HPDE6-E6E7 (cell line): ENCODE measurements at regions not wholly inside any gene's neighbourhood (a gene's known extent, or its start where the extent isn't known, plus 50 kb on each side); places are given as distances from the start of the nearest gene placed in this dataset.
"Not testable (repeated sequence)": the region's sequence is repeated elsewhere in the genome, so short reads cannot be mapped to it uniquely, and the experiment has no call there.

Experiments used
- DNase-seq: peaks from one replicate; pipeline ENCODE4 v3.0.0; 2011; ENCODE audit warnings: missing footprints; ENCODE audit errors: extremely low spot score

- DNase-seq = no peak
These were observed 88.2 kb upstream of the CLINT1 start for GRCh38 chr5:157947156-157947555.

DNA sequence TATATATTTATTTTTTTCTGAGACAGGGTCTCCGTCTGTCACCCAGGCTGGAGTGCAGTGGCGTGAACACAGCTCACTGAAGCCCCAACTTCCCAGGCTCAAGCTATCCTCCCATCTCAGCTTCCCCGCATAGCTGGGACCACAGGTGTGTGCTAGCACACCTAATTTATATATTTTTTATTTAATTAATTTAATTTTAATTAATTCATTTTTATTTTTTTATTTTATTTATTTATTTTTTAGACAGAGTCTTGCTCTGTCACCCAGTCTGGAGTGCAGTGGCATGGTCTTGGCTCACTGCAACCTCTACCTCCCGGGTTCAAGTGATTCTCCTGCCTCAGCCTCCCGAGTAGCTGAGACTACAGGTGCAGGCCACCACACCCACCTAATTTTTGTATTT, 86.9 kb upstream of the CLINT1 start:
- DNase-seq = not testable (repeated sequence)

- no peak for DNase-seq
These were observed 86.0 kb upstream of the CLINT1 start for GRCh38 chr5:157944938-157945337.

DNA sequence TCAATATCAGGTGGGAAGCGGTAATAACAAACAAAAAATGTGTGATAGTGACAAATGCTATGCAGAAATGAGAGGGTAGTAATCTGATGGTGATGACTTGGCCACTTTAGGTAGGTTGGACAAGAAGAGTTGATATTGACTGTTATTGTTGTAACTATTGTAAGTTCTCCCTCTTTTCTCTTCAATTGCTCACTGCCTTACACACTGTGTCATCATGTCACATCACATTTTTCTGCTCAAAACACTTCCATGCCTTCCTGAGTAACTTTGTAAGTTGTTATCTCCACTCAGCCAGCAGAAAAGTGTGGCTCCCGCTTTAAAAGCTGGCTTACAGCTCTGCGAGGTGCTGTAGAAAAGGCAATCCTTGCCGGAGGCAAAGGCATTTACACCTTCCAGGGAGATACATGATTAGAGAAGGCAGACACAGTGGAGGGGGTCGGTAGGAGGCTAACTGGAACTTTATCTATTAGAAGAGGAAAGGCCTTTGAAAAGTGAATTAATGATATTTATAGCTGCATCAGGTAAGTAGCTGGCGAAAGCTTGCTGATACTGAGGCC, 85.2 kb upstream of the CLINT1 start:
- DNase-seq = no peak

DNA sequence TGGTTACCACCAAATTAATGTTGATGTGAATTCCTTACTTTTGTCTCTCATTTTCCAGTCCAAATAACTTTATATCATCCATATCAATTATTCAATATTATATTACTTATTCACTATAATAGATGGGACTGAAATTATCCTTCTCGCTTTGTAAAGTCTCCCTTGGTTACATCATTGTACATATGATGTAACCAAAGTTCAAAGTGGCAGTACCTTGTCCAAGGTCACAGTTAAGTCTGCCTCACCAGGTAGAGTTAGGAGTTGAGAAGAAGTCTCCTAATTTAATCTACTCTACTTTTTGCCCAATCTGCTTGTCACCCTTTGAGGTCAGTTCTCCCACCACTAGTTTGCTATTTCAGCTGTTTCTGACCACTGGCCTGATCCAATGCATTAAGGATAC, 83.7 kb upstream of the CLINT1 start:
- DNase-seq = no peak

GRCh38 chr5:157941616-157942015, 82.7 kb upstream of the CLINT1 start:
- no peak for DNase-seq

- not testable (repeated sequence) for DNase-seq
These were observed 79.2 kb upstream of the CLINT1 start for GRCh38 chr5:157938101-157938500.

DNA sequence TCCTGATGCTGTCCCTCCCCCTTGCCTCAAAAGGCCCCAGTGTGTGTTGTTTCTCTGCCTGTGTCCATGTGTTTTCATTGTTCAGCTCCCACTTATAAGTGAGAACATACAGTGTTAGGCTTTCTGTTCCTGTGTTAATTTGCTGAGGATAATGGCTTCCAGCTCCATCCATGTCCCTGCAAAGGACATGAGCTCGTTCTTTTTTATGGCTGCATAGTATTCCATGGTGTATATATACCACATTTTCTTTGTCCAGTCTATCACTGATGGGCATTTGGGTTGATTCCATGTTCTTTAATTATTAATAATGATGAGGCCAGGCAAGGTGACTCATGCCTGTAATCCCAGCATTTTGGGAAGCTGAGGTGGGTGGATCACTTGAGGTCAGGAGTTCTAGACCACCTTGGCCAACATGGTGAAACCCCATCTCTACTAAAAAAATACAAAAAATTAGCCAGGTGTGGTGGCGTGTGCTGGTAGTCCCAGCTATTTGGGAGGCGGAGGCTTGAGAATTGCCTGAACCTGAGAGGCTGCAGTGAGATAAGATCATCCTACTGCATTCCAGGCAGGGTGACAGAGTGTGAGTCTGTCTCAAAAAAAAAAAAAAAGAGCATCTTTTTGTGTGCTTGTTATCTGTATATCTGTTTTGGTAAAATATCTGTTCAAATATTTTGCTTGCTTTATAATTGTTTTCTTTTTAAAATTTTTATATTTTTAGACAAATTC, 78.0 kb upstream of the CLINT1 start:
- DNase-seq = not testable (repeated sequence)

DNA sequence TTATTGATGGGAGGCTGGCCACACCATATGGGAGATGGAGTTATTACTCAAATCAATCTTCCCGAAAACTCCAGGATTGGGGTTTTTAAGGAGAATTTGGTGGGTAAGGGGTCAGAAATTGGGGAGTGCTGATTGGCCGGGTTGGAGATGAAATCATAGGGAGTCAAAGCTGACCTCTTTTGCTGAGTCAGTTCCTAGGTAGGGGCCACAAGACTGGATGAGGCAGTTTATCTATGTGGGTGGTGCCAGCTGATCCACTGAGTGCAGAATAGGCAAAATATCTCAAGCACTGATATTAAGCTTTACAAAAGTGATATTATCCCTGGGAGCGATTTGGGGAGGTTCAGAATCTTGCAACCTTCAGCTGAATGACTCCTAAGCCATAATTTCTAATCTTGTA, 75.7 kb upstream of the CLINT1 start:
- no peak for DNase-seq

DNA sequence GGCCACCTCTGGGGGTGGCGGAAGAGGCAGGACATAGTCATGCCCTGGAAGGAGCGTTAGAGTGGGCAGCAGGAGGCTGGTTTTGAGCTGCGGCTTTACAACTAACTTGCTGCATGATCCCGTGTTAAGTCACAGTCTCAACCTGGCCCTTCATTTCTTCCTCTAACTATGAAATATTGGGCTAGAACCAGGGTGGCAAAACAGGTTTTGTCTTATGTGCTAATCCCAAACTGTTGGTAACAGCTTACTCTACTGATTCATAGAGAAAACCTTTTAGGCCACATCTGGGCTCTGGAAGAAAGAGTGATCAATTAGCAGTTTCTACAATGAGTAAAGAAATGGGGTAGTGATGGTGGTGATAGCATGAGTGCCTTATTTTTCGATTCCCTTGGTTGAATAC, 74.1 kb upstream of the CLINT1 start:
- DNase-seq = no peak

DNA sequence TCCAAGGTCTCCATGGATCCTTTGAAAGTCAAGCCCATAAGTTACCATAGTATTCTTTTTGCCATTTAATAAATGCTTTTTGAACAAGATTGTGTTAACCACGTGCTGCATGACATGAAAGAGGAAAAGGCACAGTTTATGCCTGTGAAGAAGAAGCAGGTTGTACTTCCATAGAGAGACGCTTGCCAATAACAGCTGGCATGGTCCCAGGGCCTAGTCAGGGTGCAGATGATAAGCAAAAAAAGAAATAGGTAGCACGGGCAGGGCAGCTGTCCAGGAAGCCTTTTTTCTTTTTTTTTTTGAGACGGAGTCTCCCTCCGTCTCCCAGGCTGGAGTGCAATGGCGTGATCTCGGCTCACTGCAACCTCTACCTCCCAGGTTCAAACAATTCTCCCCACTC, 71.8 kb upstream of the CLINT1 start:
- no peak for DNase-seq

DNA sequence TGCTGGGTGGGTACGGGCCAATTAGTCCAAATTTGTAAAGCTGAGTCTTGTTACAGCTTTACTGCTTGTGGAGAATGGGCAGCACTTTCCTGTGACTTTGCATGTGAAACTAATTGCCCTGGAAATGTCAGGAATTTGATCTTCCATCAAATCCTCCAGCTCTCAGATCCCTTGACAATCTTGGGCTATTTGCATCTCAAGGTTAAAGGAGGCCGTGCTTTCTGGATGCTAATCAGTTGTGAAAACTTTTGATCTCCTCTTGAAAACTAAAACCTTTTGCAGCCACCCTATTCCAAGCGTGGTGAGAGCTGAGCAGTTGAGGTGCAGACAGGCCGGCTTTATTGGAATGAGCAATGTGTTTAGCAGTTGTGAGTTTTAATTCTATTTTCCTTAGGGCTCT, 68.0 kb upstream of the CLINT1 start:
- DNase-seq = no peak

- no peak for DNase-seq
These were observed 67.1 kb upstream of the CLINT1 start for GRCh38 chr5:157925786-157926671.

DNA sequence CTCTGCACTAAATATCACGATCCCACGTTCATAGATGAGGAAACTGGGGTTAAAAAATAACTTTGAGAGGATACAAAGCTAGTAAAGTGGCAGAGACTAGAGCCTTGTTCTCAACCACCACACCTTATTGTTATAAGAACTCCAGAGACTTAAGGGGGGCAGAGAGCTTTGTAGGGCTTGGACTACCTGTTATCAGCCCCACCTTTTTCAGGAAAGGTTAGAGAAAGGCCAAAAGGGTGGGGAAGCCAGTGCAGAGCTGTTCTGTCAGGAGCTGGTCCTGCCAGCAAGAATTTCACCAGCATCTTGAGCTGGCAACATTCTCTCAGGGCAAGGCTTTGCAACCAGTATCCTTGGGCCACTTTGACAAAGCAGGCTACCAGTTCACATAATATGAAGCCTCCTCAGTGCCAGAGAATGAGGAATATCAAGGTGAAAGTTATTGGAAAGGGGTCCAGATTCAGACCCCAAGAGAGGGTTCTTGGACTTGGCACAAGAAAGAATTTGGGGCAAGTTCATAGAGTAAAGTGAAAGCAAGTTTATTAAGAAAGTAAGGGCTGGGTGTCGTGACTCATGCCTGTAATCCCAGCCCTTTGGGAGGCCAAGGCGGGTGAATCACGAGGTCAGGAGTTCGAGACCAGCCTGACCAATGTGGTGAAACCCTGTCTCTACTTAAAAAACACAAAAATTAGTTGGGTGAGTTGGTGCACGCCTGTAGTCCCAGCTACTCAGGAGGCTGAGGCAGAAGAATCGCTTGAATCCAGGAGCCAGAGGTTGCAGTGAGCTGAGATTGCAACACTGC, 66.2 kb upstream of the CLINT1 start:
- no peak for DNase-seq

DNA sequence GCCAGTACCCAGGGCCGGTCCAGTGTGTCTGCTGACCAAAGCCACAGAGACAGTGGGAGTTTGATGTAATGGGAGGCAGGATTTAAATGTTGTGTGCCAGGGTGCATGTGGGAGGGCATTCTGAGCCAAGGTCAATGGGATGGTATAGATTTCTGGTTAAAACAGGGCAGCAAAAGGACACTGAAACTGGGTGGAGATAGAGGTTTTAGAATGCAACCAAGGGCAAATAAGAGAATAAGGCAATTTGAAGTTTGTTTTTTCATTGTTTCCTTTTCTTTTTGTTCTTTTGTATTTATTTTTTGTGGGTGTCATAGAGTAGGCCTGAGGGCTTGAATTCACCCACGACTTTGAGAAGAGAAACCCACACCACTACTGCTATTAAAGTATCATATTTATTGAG, 65.5 kb upstream of the CLINT1 start:
- DNase-seq = no peak

DNA sequence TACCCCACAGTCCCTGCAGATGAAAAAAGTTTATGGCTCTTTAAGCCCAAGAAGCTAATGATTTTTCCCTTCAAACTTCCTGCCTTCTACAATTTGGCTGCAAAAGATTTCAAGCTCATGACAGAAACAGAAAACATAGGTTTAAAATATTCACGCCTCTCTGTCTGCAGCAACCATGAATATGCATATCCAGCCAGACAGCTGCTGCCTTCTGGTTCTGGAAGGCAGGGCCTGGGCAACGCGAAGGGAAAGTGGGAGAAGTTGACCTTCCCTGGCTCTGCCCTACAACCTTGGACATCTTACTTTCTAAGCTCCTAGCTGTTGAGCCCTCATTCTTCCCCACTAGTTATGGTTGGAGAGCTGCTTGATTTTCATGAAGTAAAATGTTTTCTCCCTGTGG, 64.8 kb upstream of the CLINT1 start:
- no peak for DNase-seq

DNA sequence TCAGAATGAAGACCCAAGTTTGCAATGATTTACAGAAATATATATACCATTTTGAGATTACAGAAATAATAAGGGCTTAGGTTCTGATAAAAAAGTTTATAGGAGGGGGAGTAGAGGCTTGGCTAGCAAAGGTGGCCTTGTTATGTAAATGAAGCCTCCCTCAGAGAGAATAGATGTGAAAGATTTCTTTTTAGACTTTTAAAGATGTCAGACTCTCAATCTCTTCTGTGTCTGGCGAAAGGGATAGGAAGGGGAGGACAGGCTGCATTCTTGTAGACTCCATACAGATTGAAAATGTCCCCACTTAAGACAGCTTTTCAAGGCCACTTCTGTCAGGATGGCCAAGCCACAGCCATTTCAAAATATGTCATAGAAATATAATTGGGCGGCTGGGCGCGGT, 63.1 kb upstream of the CLINT1 start:
- no peak for DNase-seq

GRCh38 chr5:157920828-157921170, 61.9 kb upstream of the CLINT1 start:
- DNase-seq = no peak

DNA sequence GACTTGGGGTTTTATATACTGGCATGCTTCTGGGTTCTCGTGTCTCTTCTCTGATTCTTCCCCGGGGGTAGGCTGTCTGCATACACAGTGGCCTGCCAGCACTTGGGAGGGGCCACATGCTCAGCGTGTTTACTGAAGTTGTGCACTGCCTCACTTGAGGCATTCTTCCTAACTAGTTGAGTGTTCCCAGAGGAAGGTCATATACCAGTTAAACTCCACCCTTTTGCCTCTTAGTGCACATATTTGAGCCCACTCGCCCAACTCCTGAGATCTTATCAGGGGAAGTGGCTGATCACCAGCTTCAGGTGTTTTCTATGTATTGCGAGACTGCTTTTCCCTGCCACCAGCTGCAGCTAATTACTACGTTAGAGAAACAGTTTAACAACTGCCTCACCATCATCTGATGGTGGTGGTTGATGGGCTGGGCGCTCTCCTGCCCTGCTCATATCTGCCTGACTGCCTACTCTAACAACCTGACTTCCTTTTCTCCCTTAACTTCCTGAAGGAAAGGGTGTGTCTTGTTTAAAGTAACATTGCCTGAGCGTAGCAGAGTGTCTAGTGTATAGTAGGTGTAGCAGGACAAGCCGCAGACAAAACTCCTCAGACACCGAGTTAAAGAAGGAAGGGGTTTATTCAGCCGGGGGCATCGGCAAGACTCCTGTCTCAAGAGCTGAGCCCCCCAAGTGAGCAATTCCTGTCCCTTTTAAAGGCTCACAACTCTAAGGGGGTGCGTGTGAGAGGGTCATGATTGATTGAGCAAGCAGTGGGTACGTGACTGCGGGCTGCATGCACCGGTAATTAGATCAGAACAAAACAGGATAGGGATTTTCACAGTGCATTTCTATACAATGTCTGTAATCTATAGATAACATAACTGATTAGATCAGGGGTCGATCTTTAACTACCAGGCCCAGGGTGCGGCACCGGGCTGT, 60.1 kb upstream of the CLINT1 start:
- DNase-seq = no peak

DNA sequence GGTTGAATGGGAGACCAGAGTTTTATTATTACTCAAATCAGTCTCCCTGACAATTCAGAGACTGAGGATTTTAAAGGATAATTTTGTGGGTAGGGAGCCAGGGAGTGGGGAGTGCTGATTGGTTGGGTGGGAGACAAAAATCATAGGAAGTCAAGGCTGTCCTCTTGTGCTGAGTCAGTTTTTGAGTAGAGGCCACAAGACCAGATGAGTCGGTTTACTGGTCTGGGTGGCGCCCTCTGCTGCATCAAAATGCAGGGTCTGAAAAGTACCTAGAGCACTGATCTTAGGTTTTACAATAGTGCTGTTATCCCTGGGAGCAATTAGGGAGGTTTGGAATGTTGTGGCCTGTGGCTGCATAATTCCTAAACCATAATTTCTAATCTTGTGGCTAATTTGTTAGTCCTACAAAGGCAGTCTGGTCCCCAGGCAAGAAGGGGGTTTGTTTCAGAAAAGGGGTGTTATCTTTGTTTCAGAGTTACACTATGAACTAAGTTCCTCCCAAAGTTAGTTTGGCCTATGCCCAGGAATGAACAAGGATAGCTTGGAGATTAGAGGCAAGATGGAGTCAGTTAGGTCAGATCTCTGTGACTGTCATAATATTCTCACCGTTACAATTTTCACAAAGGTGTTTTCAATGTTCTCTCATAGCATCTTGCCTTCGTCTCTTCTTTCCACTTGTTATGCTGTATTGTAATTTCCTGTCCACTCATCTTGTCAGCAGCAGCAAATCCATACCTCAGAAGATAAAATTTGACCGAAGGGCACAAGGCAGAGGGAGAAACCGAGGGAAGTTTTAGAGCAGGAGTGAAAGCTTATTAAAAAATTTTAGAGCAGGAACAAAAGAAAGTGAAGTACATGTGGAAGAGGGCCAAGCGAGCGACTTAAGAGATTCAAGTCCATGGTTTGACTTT, 59.2 kb upstream of the CLINT1 start:
- peak; percentile 27 for DNase-seq
